MM.1S (cell line): ENCODE measurements at regions not wholly inside any gene's neighbourhood (a gene's known extent, or its start where the extent isn't known, plus 50 kb on each side); places are given as distances from the start of the nearest gene placed in this dataset.
A peak's percentile ranks its signal among the peaks of the same experiment; 100 is the strongest.

Experiments used
- DNase-seq: peaks from one replicate; pipeline ENCODE4 v3.0.0-alpha.2; 2015
- H2AFZ ChIP-seq: fragments of 300-600 bp; sonication (generic); 2 replicates; pipeline ENCODE4 v1.6.0; 2016; ENCODE audit warnings: antibody characterized with exemption, low read length
- H3F3A ChIP-seq: fragments of 300-600 bp; sonication (generic); 2 replicates; pipeline ENCODE4 v1.6.1; 2016; ENCODE audit warnings: mild to moderate bottlenecking, antibody characterized with exemption, low read length, moderate library complexity, mixed read lengths; ENCODE audit not compliant: insufficient read depth
- H3K27ac ChIP-seq: fragments of 300-600 bp; sonication (generic); 2 replicates; pipeline ENCODE4 v1.5.1; 2016; ENCODE audit warnings: mild to moderate bottlenecking, low read length
- H3K27me3 ChIP-seq: fragments of 300-600 bp; sonication (generic); replicated peaks from 2 replicates; pipeline ENCODE4 v1.6.0; 2016; ENCODE audit warnings: low read length; ENCODE audit not compliant: insufficient read depth
- H3K36me3 ChIP-seq: fragments of 300-600 bp; sonication (generic); replicated peaks from 2 replicates; pipeline ENCODE4 v1.6.1; 2016; ENCODE audit warnings: mild to moderate bottlenecking, low read length, mixed read lengths; ENCODE audit not compliant: insufficient read depth
- H3K4me1 ChIP-seq: fragments of 300-600 bp; sonication (generic); 2 replicates; pipeline ENCODE4 v1.6.1; 2016; ENCODE audit warnings: low read length, mixed read lengths
- H3K4me2 ChIP-seq: fragments of 300-600 bp; sonication (generic); 2 replicates; pipeline ENCODE4 v1.6.0; 2016; ENCODE audit warnings: low read depth, low read length
- H3K4me3 ChIP-seq: fragments of 300-600 bp; sonication (generic); 2 replicates; pipeline ENCODE4 v1.5.1; 2016; ENCODE audit warnings: low read length, mixed read lengths
- H3K79me2 ChIP-seq: fragments of 300-600 bp; sonication (generic); 2 replicates; pipeline ENCODE4 v1.6.1; 2016; ENCODE audit warnings: mixed run types, low read length, mixed read lengths
- H3K9ac ChIP-seq: fragments of 300-600 bp; sonication (generic); 2 replicates; pipeline ENCODE4 v1.6.1; 2016; ENCODE audit warnings: low read length, mixed read lengths
- H3K9me2 ChIP-seq: fragments of 300-600 bp; sonication (generic); replicated peaks from 2 replicates; pipeline ENCODE4 v1.6.1; 2016; ENCODE audit warnings: mild to moderate bottlenecking, low read length, mixed read lengths; ENCODE audit not compliant: insufficient read depth
- H3K9me3 ChIP-seq: fragments of 300-600 bp; sonication (generic); replicated peaks from 2 replicates; pipeline ENCODE4 v1.6.1; 2016; ENCODE audit warnings: mild to moderate bottlenecking, low read length, mixed read lengths; ENCODE audit not compliant: insufficient read depth
- H4K20me1 ChIP-seq: fragments of 300-600 bp; sonication (generic); 2 replicates; pipeline ENCODE4 v1.6.1; 2016; ENCODE audit warnings: mild to moderate bottlenecking, low read length, moderate library complexity, mixed read lengths; ENCODE audit not compliant: insufficient read depth
- EZH2 ChIP-seq: fragments of 300-600 bp; sonication (generic); optimal IDR thresholded peaks from 2 replicates; pipeline ENCODE3; 2017; ENCODE audit warnings: low read depth, mild to moderate bottlenecking, antibody characterized with exemption, low read length, mixed read lengths
- EZH2phosphoT487 ChIP-seq: fragments of 300-600 bp; sonication (generic); IDR thresholded peaks from 2 replicates; pipeline ENCODE4 v1.6.1; 2018; ENCODE audit warnings: antibody characterized with exemption, low read length
- TF ChIP-seq, protein P1 (sequence below): fragments of 300-600 bp; sonication (generic); IDR thresholded peaks from 2 replicates; pipeline ENCODE4 v1.5.1; 2016; ENCODE audit warnings: antibody characterized with exemption, low read length, mixed read lengths

DNA sequence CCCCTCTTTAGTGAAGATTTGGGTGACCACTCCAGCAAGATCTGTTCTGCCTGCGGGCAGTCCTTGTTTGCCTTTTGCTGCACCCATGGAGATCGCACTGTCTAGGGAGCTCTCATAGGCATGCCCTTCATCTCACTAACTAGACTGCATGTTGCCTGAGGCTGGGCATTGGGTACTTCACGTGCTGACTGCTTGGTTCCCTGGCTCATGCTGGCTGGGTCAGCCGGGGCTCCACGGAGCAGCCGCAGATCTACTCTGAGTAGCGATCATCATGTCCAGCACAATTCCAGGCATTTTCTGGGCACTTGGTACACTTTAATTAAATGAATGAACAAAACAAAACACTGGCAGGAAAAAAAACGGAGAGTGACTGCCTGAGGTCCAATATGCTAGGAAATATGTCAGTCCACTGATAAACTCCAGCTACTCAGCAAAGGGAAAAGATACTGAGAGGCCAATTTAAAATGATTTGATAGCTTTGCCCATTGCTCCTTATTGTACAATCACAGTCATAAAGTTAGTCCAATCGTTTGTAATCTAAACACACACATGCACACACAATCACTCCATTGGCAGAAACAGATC is 220.3 kb downstream of the C1D start:
- DNase-seq: no peak
- Histone ChIP-seq H3K9me3 (no peaks in the 10 kb centered on the region), H3K36me3 (no peaks in the 10 kb centered on the region), H3K4me2 (no peak overlapping the region), H3K9me2 (no peaks in the 10 kb centered on the region), H3K27me3 (no peaks in the 10 kb centered on the region), H3K9ac (no peak overlapping the region), H2AFZ (no peak overlapping the region), H3K4me3 (no peak overlapping the region), H3K4me1 (no peaks in the 10 kb centered on the region), H3K79me2 (no peaks in the 10 kb centered on the region), H3F3A (no peaks in the 10 kb centered on the region), H4K20me1 (no peaks in the 10 kb centered on the region), H3K27ac (no peak overlapping the region)
- TF ChIP-seq EZH2phosphoT487 (no peak), EZH2 (no peak)
- TF ChIP-seq, protein P1, sequence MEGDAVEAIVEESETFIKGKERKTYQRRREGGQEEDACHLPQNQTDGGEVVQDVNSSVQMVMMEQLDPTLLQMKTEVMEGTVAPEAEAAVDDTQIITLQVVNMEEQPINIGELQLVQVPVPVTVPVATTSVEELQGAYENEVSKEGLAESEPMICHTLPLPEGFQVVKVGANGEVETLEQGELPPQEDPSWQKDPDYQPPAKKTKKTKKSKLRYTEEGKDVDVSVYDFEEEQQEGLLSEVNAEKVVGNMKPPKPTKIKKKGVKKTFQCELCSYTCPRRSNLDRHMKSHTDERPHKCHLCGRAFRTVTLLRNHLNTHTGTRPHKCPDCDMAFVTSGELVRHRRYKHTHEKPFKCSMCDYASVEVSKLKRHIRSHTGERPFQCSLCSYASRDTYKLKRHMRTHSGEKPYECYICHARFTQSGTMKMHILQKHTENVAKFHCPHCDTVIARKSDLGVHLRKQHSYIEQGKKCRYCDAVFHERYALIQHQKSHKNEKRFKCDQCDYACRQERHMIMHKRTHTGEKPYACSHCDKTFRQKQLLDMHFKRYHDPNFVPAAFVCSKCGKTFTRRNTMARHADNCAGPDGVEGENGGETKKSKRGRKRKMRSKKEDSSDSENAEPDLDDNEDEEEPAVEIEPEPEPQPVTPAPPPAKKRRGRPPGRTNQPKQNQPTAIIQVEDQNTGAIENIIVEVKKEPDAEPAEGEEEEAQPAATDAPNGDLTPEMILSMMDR: no peak

- DNase-seq: no peak
- no peak overlapping the region for H2AFZ ChIP-seq
- no peak for TF ChIP-seq EZH2
- TF ChIP-seq, protein P1: no peak
- no peak for TF ChIP-seq EZH2phosphoT487
- H3K4me1 ChIP-seq: no peaks in the 10 kb centered on the region
- H3K9ac ChIP-seq: no peak overlapping the region
- no peaks in the 10 kb centered on the region for H3K36me3 ChIP-seq
- H4K20me1 ChIP-seq: no peaks in the 10 kb centered on the region
- no peaks in the 10 kb centered on the region for H3F3A ChIP-seq
- H3K9me2 ChIP-seq: no peaks in the 10 kb centered on the region
- no peak overlapping the region for H3K4me2 ChIP-seq
- no peaks in the 10 kb centered on the region for H3K9me3 ChIP-seq
- H3K4me3 ChIP-seq: no peak overlapping the region
- no peak overlapping the region for H3K27ac ChIP-seq
- no peaks in the 10 kb centered on the region for H3K27me3 ChIP-seq
- H3K79me2 ChIP-seq: no peaks in the 10 kb centered on the region
Observed at GRCh38 chr2:67844024-67844540, 218.7 kb downstream of the C1D start.

DNA sequence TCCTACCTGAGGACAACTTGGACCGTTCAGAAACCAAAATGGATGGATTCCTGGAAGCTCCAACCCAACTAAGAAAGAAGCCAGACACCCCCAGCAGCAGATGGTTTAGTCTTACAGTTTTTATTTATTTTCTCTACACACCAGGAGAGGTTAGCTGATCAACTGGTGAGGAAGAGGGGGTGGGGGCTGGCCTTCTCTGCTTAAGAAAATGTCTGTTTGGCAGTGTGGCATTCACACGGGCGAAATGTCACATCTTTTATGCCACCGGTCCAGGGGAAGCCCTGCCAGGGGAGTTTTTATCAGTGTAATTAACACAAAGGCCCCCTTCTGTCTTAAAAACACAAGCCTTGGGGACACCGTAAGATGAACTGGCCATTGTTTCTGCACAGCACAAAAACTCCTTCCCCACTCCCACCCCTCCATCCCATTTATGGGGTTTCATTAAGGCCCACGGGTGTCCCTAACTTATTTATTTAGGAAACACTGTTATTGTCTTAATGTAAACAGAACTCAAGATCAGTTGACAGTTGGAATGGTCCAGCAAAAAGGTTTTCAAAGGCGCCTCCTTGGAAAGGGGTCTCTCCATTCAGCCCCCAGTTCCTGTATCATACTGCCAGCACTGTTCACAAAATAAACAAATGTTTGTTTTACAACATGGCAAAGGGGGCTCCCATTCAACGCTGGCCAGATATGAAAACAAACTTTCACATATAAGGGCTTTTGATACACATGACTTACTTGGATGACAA is 217.0 kb downstream of the C1D start:
- no peaks in the 10 kb centered on the region for H3K27me3 ChIP-seq
- H3K9me3 ChIP-seq: no peaks in the 10 kb centered on the region
- no peaks in the 10 kb centered on the region for H4K20me1 ChIP-seq
- no peak overlapping the region for H3K9ac ChIP-seq
- no peaks in the 10 kb centered on the region for H3K36me3 ChIP-seq
- H3K4me3 ChIP-seq: no peak overlapping the region
- no peaks in the 10 kb centered on the region for H3K9me2 ChIP-seq
- no peaks in the 10 kb centered on the region for H3F3A ChIP-seq
- H2AFZ ChIP-seq: 0 out of 2 replicates have a peak overlapping the region, but pooled peaks have one; percentile 7
- TF ChIP-seq, protein P1: no peak
- TF ChIP-seq EZH2phosphoT487 (no peak), EZH2 (no peak)
- no peaks in the 10 kb centered on the region for H3K79me2 ChIP-seq
- no peak overlapping the region for H3K4me2 ChIP-seq
- no peak overlapping the region for H3K27ac ChIP-seq
- H3K4me1 ChIP-seq: no peaks in the 10 kb centered on the region
- DNase-seq: no peak
